GM23338 (cell line): ENCODE measurements at regions not wholly inside any gene's neighbourhood (a gene's known extent, or its start where the extent isn't known, plus 50 kb on each side); places are given as distances from the start of the nearest gene placed in this dataset.

Experiments
- CREB1 ChIP-seq: fragments of 250-450 bp; sonication (Bioruptor Pico); IDR thresholded peaks from 2 replicates; pipeline ENCODE4 v1.5.0; 2020; ENCODE audit warnings: low read depth, mild to moderate bottlenecking, moderate library complexity
- JUNB ChIP-seq: IDR thresholded peaks from one replicate; pipeline ENCODE4 v1.6.1; 2016; ENCODE audit warnings: antibody characterized with exemption; ENCODE audit not compliant: unreplicated experiment
- POLR2AphosphoS5 ChIP-seq: IDR thresholded peaks from 2 replicates; pipeline ENCODE4 v1.6.1; 2016; ENCODE audit warnings: antibody characterized with exemption, low read depth
- STAT1 ChIP-seq: IDR thresholded peaks from one replicate; pipeline ENCODE4 v1.6.1; 2016; ENCODE audit warnings: antibody characterized with exemption; ENCODE audit not compliant: unreplicated experiment
- ZNF114 ChIP-seq: fragments of 250-450 bp; sonication (Bioruptor Pico); IDR thresholded peaks from 2 replicates; pipeline ENCODE4 v1.5.0; 2020; ENCODE audit warnings: mild to moderate bottlenecking, moderate library complexity
- TF ChIP-seq, protein P1 (sequence below): fragments of 250-450 bp; sonication (Bioruptor Pico); IDR thresholded peaks from 2 replicates; pipeline ENCODE4 v1.5.0; 2020; ENCODE audit warnings: mild to moderate bottlenecking, moderate library complexity
- TF ChIP-seq, protein P2 (sequence below): IDR thresholded peaks from one replicate; pipeline ENCODE4 v1.6.1; 2018; ENCODE audit warnings: antibody characterized with exemption; ENCODE audit not compliant: unreplicated experiment
- TF ChIP-seq, protein P3 (sequence below), 2 experiments: fragments of 200-600 bp in 1 of 2; sonication (generic) in 1 of 2; conservative IDR thresholded peaks; 2 replicates each; pipeline versions ENCODE4 v1.5.1 to v1.6.1; 2016 to 2017; ENCODE audit warnings: antibody characterized with exemption in 2 of 2, low read depth in 2 of 2, mild to moderate bottlenecking in 2 of 2, moderate library complexity in 1 of 2

DNA sequence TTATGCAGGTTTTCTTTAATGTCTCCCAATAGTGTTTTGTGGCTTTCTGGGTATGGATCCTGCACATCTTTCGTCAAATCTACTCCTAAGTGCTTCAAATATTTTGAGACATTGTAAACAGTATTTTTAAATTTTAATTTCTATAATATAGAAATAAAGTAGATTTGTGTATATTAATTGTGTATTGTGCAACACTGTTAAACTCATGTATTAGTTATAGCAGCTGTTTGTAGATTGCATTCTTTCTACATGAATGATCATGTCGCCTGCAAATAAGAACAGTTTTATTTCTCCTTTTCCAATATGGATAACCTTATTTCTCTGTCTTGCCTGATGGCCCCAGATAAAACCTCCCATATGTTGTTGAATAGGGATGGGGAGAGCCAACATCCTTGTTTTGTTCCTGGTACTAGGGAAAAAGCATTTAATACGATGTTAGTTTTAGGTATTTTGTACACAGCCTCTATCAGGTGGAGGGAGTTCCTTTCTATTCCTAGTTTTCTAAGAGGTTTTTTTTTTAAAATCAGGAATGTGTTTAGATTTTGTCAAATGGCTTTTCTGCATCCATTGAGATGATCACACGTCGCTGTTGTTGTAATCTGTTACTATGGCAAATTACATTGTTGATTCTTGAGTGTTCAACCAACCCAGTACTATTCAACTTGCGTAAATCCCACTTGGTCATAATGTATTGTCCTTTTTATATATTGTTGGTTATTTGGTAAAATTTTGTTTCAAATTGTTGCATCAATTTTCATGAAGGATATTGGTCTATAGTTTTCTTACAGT, 71.1 kb upstream of the DGKG start (continued):
- TF ChIP-seq, protein P1, sequence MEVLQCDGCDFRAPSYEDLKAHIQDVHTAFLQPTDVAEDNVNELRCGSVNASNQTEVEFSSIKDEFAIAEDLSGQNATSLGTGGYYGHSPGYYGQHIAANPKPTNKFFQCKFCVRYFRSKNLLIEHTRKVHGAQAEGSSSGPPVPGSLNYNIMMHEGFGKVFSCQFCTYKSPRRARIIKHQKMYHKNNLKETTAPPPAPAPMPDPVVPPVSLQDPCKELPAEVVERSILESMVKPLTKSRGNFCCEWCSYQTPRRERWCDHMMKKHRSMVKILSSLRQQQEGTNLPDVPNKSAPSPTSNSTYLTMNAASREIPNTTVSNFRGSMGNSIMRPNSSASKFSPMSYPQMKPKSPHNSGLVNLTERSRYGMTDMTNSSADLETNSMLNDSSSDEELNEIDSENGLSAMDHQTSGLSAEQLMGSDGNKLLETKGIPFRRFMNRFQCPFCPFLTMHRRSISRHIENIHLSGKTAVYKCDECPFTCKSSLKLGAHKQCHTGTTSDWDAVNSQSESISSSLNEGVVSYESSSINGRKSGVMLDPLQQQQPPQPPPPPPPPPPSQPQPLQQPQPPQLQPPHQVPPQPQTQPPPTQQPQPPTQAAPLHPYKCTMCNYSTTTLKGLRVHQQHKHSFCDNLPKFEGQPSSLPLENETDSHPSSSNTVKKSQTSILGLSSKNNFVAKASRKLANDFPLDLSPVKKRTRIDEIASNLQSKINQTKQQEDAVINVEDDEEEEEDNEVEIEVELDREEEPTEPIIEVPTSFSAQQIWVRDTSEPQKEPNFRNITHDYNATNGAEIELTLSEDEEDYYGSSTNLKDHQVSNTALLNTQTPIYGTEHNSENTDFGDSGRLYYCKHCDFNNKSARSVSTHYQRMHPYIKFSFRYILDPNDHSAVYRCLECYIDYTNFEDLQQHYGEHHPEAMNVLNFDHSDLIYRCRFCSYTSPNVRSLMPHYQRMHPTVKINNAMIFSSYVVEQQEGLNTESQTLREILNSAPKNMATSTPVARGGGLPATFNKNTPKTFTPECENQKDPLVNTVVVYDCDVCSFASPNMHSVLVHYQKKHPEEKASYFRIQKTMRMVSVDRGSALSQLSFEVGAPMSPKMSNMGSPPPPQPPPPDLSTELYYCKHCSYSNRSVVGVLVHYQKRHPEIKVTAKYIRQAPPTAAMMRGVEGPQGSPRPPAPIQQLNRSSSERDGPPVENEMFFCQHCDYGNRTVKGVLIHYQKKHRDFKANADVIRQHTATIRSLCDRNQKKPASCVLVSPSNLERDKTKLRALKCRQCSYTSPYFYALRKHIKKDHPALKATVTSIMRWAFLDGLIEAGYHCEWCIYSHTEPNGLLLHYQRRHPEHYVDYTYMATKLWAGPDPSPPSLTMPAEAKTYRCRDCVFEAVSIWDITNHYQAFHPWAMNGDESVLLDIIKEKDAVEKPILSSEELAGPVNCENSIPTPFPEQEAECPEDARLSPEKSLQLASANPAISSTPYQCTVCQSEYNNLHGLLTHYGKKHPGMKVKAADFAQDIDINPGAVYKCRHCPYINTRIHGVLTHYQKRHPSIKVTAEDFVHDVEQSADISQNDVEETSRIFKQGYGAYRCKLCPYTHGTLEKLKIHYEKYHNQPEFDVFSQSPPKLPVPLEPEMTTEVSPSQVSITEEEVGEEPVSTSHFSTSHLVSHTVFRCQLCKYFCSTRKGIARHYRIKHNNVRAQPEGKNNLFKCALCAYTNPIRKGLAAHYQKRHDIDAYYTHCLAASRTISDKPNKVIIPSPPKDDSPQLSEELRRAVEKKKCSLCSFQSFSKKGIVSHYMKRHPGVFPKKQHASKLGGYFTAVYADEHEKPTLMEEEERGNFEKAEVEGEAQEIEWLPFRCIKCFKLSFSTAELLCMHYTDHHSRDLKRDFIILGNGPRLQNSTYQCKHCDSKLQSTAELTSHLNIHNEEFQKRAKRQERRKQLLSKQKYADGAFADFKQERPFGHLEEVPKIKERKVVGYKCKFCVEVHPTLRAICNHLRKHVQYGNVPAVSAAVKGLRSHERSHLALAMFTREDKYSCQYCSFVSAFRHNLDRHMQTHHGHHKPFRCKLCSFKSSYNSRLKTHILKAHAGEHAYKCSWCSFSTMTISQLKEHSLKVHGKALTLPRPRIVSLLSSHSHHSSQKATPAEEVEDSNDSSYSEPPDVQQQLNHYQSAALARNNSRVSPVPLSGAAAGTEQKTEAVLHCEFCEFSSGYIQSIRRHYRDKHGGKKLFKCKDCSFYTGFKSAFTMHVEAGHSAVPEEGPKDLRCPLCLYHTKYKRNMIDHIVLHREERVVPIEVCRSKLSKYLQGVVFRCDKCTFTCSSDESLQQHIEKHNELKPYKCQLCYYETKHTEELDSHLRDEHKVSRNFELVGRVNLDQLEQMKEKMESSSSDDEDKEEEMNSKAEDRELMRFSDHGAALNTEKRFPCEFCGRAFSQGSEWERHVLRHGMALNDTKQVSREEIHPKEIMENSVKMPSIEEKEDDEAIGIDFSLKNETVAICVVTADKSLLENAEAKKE (CRISPR knock-in tag) = no peak
- TF ChIP-seq POLR2AphosphoS5 (no peak), ZNF114 (no peak), STAT1 (no peak), CREB1 (CRISPR knock-in tag) (no peak), JUNB (no peak)
- TF ChIP-seq, protein P2, sequence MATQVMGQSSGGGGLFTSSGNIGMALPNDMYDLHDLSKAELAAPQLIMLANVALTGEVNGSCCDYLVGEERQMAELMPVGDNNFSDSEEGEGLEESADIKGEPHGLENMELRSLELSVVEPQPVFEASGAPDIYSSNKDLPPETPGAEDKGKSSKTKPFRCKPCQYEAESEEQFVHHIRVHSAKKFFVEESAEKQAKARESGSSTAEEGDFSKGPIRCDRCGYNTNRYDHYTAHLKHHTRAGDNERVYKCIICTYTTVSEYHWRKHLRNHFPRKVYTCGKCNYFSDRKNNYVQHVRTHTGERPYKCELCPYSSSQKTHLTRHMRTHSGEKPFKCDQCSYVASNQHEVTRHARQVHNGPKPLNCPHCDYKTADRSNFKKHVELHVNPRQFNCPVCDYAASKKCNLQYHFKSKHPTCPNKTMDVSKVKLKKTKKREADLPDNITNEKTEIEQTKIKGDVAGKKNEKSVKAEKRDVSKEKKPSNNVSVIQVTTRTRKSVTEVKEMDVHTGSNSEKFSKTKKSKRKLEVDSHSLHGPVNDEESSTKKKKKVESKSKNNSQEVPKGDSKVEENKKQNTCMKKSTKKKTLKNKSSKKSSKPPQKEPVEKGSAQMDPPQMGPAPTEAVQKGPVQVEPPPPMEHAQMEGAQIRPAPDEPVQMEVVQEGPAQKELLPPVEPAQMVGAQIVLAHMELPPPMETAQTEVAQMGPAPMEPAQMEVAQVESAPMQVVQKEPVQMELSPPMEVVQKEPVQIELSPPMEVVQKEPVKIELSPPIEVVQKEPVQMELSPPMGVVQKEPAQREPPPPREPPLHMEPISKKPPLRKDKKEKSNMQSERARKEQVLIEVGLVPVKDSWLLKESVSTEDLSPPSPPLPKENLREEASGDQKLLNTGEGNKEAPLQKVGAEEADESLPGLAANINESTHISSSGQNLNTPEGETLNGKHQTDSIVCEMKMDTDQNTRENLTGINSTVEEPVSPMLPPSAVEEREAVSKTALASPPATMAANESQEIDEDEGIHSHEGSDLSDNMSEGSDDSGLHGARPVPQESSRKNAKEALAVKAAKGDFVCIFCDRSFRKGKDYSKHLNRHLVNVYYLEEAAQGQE = no peak
- TF ChIP-seq, protein P3, sequence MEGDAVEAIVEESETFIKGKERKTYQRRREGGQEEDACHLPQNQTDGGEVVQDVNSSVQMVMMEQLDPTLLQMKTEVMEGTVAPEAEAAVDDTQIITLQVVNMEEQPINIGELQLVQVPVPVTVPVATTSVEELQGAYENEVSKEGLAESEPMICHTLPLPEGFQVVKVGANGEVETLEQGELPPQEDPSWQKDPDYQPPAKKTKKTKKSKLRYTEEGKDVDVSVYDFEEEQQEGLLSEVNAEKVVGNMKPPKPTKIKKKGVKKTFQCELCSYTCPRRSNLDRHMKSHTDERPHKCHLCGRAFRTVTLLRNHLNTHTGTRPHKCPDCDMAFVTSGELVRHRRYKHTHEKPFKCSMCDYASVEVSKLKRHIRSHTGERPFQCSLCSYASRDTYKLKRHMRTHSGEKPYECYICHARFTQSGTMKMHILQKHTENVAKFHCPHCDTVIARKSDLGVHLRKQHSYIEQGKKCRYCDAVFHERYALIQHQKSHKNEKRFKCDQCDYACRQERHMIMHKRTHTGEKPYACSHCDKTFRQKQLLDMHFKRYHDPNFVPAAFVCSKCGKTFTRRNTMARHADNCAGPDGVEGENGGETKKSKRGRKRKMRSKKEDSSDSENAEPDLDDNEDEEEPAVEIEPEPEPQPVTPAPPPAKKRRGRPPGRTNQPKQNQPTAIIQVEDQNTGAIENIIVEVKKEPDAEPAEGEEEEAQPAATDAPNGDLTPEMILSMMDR (conservative IDR thresholded peaks at IDR 0.05; ENCODE audit: low read depth in 2 of 2) = no peak
